A549 (cell line): ENCODE measurements at regions not wholly inside any gene's neighbourhood (a gene's known extent, or its start where the extent isn't known, plus 50 kb on each side); places are given as distances from the start of the nearest gene placed in this dataset.

Experiments
- CHD4 ChIP-seq: fragments of 200-600 bp; sonication (generic); IDR thresholded peaks from 2 replicates; pipeline ENCODE4 v1.6.1; 2016; ENCODE audit warnings: antibody characterized with exemption, mild to moderate bottlenecking, borderline replicate concordance
- CTCF ChIP-seq: fragments of >200 bp; sonication (Bioruptor Twin); formaldehyde crosslinking; IDR thresholded peaks from 3 replicates; pipeline ENCODE4 v1.5.1; 2016
- EHMT2 ChIP-seq: fragments of 200-600 bp; sonication (generic); IDR thresholded peaks from 2 replicates; pipeline ENCODE4 v1.6.1; 2016; ENCODE audit warnings: antibody characterized with exemption, low read depth, mild to moderate bottlenecking, moderate library complexity
- EP300 ChIP-seq, 2 experiments: fragments of >200 bp; sonication (Bioruptor Twin); formaldehyde crosslinking; IDR thresholded peaks; 2 replicates in 1 of 2; 3 replicates in 1 of 2; pipeline ENCODE4 v1.6.1; 2016 to 2017
- ESRRA ChIP-seq: fragments of 150-350 bp; IDR thresholded peaks from 2 replicates; pipeline ENCODE4 v1.6.1; 2014; ENCODE audit warnings: mild to moderate bottlenecking, low read length, borderline replicate concordance
- HOXA7 ChIP-seq: fragments of 250-450 bp; sonication (Bioruptor Pico); IDR thresholded peaks from 2 replicates; pipeline ENCODE4 v1.5.0; 2020; ENCODE audit warnings: mild to moderate bottlenecking, moderate library complexity
- HOXB13 ChIP-seq: fragments of 250-450 bp; sonication (Bioruptor Pico); IDR thresholded peaks from 2 replicates; pipeline ENCODE4 v1.5.0; 2020; ENCODE audit warnings: low read depth, mild to moderate bottlenecking, moderate library complexity
- HOXB5 ChIP-seq: fragments of 250-450 bp; sonication (Bioruptor Pico); IDR thresholded peaks from 2 replicates; pipeline ENCODE4 v1.5.0; 2020; ENCODE audit warnings: mild to moderate bottlenecking, moderate library complexity
- KDM1A ChIP-seq: fragments of 200-600 bp; sonication (generic); IDR thresholded peaks from 2 replicates; pipeline ENCODE4 v1.6.1; 2016; ENCODE audit warnings: low read depth, mild to moderate bottlenecking
- MAX ChIP-seq: IDR thresholded peaks from 2 replicates; pipeline ENCODE4 v1.6.1; 2012
- POLR2A ChIP-seq: IDR thresholded peaks from 2 replicates; pipeline ENCODE4 v1.6.1; 2012; ENCODE audit warnings: mild to moderate bottlenecking, low read length
- REST ChIP-seq: fragments of 200-600 bp; sonication (generic); IDR thresholded peaks from 2 replicates; pipeline ENCODE4 v1.6.1; 2016; ENCODE audit warnings: antibody characterized with exemption, mild to moderate bottlenecking, moderate library complexity
- SREBF2 ChIP-seq: fragments of 450-650 bp; IDR thresholded peaks from 2 replicates; pipeline ENCODE4 v1.6.1; 2014; ENCODE audit warnings: mild to moderate bottlenecking, moderate library complexity
- USF2 ChIP-seq: fragments of 450-650 bp; IDR thresholded peaks from 2 replicates; pipeline ENCODE4 v1.6.1; 2014; ENCODE audit warnings: antibody characterized with exemption

- TF ChIP-seq KDM1A (no peak), ESRRA (no peak), USF2 (no peak), CTCF (no peak), MAX (no peak), POLR2A (no peak), CHD4 (no peak), EHMT2 (no peak), HOXB13 (CRISPR knock-in tag) (no peak), REST (no peak), HOXA7 (CRISPR knock-in tag) (no peak), HOXB5 (CRISPR knock-in tag) (no peak), EP300 (IDR thresholded peaks at IDR 0.05) (no peak), SREBF2 (no peak)
Observed at GRCh38 chr4:60259781-60260180, 940.3 kb upstream of the ADGRL3 start.
